Astrocyte (in vitro differentiated cells and primary cell): ENCODE measurements at regions not wholly inside any gene's neighbourhood (a gene's known extent, or its start where the extent isn't known, plus 50 kb on each side); places are given as distances from the start of the nearest gene placed in this dataset.
"Not testable (repeated sequence)": the region's sequence is repeated elsewhere in the genome, so short reads cannot be mapped to it uniquely, and the experiment has no call there.

Experiments
- EZH2 ChIP-seq: IDR thresholded peaks from 2 replicates; pipeline ENCODE4 v1.6.1; 2012; ENCODE audit warnings: mild to moderate bottlenecking, low read length, inconsistent platforms; ENCODE audit not compliant: insufficient read depth
- TF ChIP-seq, protein P1 (sequence below): IDR thresholded peaks from 2 replicates; pipeline ENCODE4 v1.5.1; 2011; ENCODE audit warnings: low read depth, mild to moderate bottlenecking, inconsistent platforms, low read length, moderate library complexity; ENCODE audit not compliant: insufficient read depth

GRCh38 chr5:100379254-100379858, 155.8 kb upstream of the FAM174A start:
- not testable (repeated sequence) for TF ChIP-seq EZH2
- TF ChIP-seq, protein P1, sequence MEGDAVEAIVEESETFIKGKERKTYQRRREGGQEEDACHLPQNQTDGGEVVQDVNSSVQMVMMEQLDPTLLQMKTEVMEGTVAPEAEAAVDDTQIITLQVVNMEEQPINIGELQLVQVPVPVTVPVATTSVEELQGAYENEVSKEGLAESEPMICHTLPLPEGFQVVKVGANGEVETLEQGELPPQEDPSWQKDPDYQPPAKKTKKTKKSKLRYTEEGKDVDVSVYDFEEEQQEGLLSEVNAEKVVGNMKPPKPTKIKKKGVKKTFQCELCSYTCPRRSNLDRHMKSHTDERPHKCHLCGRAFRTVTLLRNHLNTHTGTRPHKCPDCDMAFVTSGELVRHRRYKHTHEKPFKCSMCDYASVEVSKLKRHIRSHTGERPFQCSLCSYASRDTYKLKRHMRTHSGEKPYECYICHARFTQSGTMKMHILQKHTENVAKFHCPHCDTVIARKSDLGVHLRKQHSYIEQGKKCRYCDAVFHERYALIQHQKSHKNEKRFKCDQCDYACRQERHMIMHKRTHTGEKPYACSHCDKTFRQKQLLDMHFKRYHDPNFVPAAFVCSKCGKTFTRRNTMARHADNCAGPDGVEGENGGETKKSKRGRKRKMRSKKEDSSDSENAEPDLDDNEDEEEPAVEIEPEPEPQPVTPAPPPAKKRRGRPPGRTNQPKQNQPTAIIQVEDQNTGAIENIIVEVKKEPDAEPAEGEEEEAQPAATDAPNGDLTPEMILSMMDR, result not testable (repeated sequence)
